Keratinocyte (primary cell): ENCODE measurements at regions not wholly inside any gene's neighbourhood (a gene's known extent, or its start where the extent isn't known, plus 50 kb on each side); places are given as distances from the start of the nearest gene placed in this dataset.

Source experiments
- EZH2 ChIP-seq: IDR thresholded peaks from one replicate; pipeline ENCODE4 v1.6.1; 2012; ENCODE audit warnings: inconsistent platforms, mild to moderate bottlenecking, low read length, moderate library complexity
- TF ChIP-seq, protein P1 (sequence below), 3 experiments: IDR thresholded peaks in 1 of 3; conservative IDR thresholded peaks in 1 of 3; optimal IDR thresholded peaks in 1 of 3; 2 replicates in 2 of 3; 3 replicates in 1 of 3; pipeline versions ENCODE3 to v1.5.1; 2011; ENCODE audit warnings: low read length in 3 of 3, mild to moderate bottlenecking in 3 of 3, moderate library complexity in 2 of 3, control low read depth in 1 of 3, inconsistent platforms in 1 of 3; ENCODE audit not compliant: insufficient read depth in 2 of 3; ENCODE audit errors: extremely low read depth in 1 of 3

GRCh38 chr3:69456631-69457030 lies 70.7 kb upstream of the FRMD4B start:
- TF ChIP-seq, protein P1, sequence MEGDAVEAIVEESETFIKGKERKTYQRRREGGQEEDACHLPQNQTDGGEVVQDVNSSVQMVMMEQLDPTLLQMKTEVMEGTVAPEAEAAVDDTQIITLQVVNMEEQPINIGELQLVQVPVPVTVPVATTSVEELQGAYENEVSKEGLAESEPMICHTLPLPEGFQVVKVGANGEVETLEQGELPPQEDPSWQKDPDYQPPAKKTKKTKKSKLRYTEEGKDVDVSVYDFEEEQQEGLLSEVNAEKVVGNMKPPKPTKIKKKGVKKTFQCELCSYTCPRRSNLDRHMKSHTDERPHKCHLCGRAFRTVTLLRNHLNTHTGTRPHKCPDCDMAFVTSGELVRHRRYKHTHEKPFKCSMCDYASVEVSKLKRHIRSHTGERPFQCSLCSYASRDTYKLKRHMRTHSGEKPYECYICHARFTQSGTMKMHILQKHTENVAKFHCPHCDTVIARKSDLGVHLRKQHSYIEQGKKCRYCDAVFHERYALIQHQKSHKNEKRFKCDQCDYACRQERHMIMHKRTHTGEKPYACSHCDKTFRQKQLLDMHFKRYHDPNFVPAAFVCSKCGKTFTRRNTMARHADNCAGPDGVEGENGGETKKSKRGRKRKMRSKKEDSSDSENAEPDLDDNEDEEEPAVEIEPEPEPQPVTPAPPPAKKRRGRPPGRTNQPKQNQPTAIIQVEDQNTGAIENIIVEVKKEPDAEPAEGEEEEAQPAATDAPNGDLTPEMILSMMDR (optimal IDR thresholded peaks at IDR 0.05 in 1 of 3, IDR thresholded peaks at IDR 0.05 in 1 of 3, conservative IDR thresholded peaks at IDR 0.05 in 1 of 3; ENCODE audit: extremely low read depth in 1 of 3, insufficient read depth in 2 of 3, low read length in 3 of 3) = no peak
- no peak for TF ChIP-seq EZH2
